G401.6 (cell line): ENCODE measurements at regions not wholly inside any gene's neighbourhood (a gene's known extent, or its start where the extent isn't known, plus 50 kb on each side); places are given as distances from the start of the nearest gene placed in this dataset.

Experiments used
- FAIRE-seq: peaks from 2 replicates; lab custom pipeline; 2012; peaks lifted over from hg19 to GRCh38; lab: Jason Lieb, UNC

GRCh38 chr5:135218790-135219568, 180.1 kb downstream of the MACROH2A1 start:
- FAIRE-seq: no peak

- no peak for FAIRE-seq
Measured at GRCh38 chr5:135218486-135218755, 180.6 kb downstream of the MACROH2A1 start.

DNA sequence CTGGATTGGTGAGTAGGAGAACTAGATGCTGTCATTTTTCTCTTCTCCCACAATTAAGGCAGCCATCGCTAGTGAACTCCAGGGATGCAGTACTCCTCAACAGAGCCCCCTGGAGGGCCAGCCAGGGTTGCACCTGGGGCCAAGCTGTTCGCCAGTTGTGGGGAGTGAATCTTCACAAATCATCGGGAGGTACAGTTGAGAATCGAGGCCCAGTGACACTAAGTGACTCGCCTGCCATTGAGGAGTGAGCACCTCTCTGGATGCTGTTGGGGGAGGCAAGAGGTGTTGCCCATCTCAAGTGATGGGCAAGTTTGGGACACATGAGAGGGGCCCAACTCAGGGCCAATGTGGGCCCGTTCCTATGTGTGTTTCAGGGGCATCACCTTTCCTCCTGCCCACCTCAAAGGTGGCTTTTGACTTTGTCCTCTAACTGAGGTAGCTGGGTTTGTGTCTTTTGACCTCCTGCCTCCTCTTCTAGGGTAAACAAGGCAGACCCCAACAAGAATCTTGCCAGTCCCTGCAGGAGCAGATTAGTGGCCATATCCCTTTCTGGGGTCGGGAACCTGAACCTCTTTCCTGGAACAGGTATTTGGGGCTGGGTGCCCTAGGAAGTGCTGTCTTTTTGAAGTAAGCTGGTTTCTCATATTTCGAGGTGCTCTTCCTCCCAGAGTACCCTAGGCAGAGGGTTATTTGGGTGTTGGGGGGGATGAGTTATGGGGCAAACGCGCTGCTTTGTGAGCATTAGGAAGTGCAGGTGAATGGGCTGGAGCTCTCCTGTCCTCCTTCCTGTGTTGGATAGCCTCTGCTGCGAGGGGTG, 181.2 kb downstream of the MACROH2A1 start:
- FAIRE-seq: no peak

DNA sequence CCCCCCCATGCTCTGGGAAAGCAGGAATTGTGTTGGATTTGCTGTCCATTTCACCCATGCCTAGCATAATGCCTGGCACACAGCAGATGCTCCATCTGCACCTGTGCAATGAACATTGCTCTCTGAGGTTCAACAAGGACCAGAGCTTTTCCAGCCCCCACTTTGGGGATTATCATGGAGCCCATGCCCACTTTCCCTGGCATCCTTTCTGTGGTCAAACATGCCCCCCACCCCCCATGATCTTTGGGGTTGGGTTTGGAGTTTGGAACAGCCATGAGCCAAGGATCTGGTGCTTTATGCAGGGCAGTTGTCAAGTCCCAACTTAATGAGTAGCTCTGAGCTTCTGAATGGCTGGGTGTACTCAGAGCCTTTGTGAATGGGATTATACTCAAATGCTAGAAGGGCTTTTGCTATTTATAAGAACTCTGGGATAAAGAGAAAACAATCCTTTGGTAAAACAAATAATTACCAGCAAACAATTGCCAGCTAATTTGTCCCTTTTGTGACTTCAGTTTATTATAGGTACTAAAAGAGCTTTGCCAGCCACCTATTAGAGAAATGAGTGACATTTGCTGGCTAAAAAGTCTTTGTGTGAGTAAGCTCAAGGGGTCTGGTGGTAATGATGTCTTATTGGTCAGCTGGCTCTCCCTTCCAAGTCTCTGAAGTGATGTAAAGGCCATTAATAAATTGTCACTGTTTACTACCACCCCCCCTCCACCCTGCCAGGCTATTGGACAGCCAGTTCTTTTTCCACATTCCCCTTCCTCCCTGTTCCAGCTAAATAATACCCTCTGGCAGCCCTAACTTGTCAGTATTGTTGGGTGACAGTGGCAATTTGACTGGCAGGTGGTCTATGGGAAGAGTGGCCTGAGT, 182.3 kb downstream of the MACROH2A1 start:
- no peak for FAIRE-seq

- no peak for FAIRE-seq
Measured at GRCh38 chr5:135215617-135216470, 181.8 kb upstream of the PITX1 start.

DNA sequence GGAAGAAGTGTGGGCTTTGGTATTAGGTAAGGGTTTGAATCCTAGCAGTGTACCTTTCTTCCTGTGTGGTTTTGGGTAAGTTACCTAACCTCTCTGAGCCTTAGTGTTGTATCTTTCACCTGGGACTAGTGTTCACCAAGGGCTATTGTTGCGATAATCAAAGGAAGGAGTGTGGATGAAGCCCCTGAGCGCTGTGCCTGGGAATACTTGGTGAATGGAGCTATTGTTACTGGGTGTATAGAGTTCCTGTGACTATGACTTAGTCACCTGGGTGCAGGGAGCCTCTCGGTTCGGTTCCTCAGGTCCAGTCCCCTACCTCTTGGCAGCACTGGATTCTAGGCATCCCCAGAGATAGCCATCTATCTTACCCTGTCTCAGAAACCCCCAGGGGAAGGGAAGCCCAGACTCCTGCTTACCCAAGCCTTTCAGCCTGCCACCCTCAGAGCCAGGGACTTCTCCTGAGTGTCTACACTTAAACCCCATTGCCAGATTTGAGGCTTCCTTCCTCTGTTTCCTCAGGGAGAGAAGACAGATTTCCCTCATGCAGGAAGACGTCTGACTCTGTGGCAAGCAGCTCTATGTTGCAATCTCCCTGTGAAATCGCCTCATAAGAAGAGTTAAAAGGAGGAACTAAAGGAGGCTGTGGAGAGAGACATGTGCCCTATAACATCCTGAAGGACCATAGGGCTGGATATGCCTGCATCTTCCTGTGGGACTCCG, 181.0 kb upstream of the PITX1 start:
- no peak for FAIRE-seq

DNA sequence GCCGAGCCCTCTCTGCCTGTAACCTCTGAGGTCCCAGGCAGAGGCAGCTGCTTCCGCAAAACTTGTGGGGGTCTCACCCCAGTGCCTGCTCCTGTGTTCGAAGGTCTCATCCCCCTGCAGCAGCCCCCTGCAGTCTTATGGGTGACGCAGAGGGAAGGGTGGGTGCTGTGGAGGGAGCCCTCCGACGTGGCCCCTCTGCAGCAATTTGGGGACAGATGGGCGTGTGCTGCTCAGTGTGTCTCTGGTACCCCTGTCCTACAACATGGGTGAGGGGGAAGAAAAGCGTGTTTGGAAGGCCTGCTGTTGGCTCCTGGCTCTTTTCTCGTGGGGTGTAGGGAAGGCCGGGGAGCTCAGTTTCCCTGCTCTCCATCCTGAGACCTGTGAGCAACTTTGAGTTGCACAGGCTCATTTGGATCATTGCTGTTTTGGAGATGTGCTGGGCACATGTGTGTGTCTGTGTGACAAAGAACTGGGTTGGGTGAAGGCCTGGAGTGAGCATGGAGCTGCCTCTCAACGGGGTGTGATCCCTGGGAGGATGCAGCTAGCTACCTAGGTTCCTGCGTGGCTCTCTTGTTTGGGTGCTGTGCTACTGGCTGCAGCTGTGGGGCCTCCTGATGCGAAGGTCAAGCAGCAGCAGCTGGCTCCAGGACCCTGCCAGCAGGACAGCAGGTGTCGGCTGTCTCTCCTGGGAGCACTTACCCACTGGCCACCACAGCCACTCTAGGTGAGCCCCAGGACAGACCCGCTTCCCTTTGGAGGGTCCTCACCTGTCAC, 179.6 kb upstream of the PITX1 start:
- FAIRE-seq: no peak

GRCh38 chr5:135213027-135213386, 179.0 kb upstream of the PITX1 start:
- no peak for FAIRE-seq

GRCh38 chr5:135212361-135213026, 178.5 kb upstream of the PITX1 start:
- no peak for FAIRE-seq

GRCh38 chr5:135211791-135212190, 177.8 kb upstream of the PITX1 start:
- FAIRE-seq: no peak

- no peak for FAIRE-seq
Measured at GRCh38 chr5:135211083-135211790, 177.2 kb upstream of the PITX1 start.

- FAIRE-seq: no peak
Measured at GRCh38 chr5:135210286-135211055, 176.4 kb upstream of the PITX1 start.

GRCh38 chr5:135208903-135209721, 175.1 kb upstream of the PITX1 start:
- FAIRE-seq: no peak

DNA sequence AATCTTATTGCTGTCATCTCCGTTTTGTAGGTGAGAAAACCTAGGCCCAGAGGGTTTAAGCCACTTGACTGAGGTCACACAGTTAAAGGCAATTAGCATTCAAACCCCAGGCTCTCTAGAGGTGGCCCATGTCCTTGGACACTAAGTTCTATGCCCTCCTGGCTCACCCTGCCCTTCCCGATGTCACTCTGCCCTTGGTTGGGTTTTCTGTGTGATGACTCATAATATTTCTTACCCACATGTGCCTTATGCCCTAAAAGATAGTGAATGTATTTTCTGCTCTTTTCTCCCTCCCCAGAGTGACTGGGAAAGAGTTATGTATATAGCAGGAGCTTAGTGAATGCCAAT, 174.5 kb upstream of the PITX1 start:
- no peak for FAIRE-seq

- FAIRE-seq: no peak
Measured at GRCh38 chr5:135207866-135208265, 173.8 kb upstream of the PITX1 start.

DNA sequence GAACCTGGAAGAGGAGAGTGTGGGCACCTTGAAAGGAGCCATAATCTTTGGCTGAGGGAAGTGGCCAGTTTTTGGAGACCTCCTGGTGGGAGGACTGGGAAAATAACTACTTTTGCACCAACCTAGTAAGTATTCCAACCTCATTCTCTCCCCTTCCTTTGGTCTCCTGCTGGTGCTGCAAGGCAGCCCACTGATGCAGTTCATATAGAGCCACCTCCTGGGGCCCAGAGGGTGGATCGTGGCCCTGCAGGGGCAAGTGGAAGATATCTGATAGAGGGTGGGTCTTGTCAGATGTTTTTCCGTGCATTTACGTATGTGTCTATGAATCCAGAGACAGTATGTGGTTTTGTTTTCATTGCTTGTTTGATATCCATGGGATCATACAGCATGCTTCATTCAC, 172.8 kb upstream of the PITX1 start:
- FAIRE-seq: no peak

GRCh38 chr5:135205632-135206349, 171.8 kb upstream of the PITX1 start:
- FAIRE-seq: no peak
